Natural killer cell (primary cell): ENCODE measurements at regions not wholly inside any gene's neighbourhood (a gene's known extent, or its start where the extent isn't known, plus 50 kb on each side); places are given as distances from the start of the nearest gene placed in this dataset.

Experiments used
- ATAC-seq, 3 donors: fragments of 150-1000 bp in 2 of 3; fragments of 200-7000 bp in 1 of 3; cut with Tn5 transposase; 1 replicate in 1 of 3; 2 replicates in 2 of 3; pipeline ENCODE4 v1.10.0; 2021; ENCODE audit warnings: mild to moderate bottlenecking in 2 of 3, moderate library complexity in 2 of 3
- DNase-seq, 2 donors: peaks; one replicate each; pipeline versions ENCODE4 v3.0.0 to v3.0.0-alpha.2; 2013 to 2021; ENCODE audit warnings: mixed read lengths in 1 of 2
- H3K27ac ChIP-seq: one replicate; pipeline ENCODE4 v1.5.1; 2013; ENCODE audit warnings: mild to moderate bottlenecking, low read length
- H3K27me3 ChIP-seq: one replicate; pipeline ENCODE4 v1.6.1; 2013; ENCODE audit warnings: low read length; ENCODE audit not compliant: control insufficient read depth, insufficient read depth
- H3K36me3 ChIP-seq: one replicate; pipeline ENCODE4 v1.6.1; 2013; ENCODE audit warnings: low read length; ENCODE audit not compliant: control insufficient read depth, insufficient read depth
- H3K4me1 ChIP-seq: one replicate; pipeline ENCODE4 v1.6.1; 2013; ENCODE audit warnings: low read length; ENCODE audit not compliant: control insufficient read depth, insufficient read depth
- H3K4me3 ChIP-seq: one replicate; pipeline ENCODE4 v1.5.1; 2013; ENCODE audit warnings: low read length
- H3K9me3 ChIP-seq: one replicate; pipeline ENCODE4 v1.6.1; 2013; ENCODE audit warnings: low read length; ENCODE audit not compliant: control insufficient read depth, insufficient read depth
- H3K27ac Mint-ChIP-seq, 2 donors: one replicate each; pipeline ENCODE4 v1.8.0; 2022; ENCODE audit warnings: mild to moderate bottlenecking in 2 of 2, mixed read lengths in 2 of 2, moderate library complexity in 1 of 2
- H3K27me3 Mint-ChIP-seq, 2 donors: one replicate each; pipeline ENCODE4 v1.8.0; 2022; ENCODE audit warnings: low read depth in 2 of 2, mixed read lengths in 2 of 2
- H3K36me3 Mint-ChIP-seq: one replicate; pipeline ENCODE4 v1.8.0; 2022; ENCODE audit warnings: mixed read lengths
- H3K4me1 Mint-ChIP-seq, 2 donors: one replicate each; pipeline ENCODE4 v1.8.0; 2022; ENCODE audit warnings: mixed read lengths in 2 of 2
- H3K4me3 Mint-ChIP-seq: one replicate; pipeline ENCODE4 v1.8.0; 2022; ENCODE audit warnings: mild to moderate bottlenecking, moderate library complexity, mixed read lengths
- H3K9me3 Mint-ChIP-seq, 2 donors: one replicate each; pipeline ENCODE4 v1.8.0; 2022; ENCODE audit warnings: mixed read lengths in 2 of 2
- WGBS: methylation state at CpG from one replicate; pipeline ENCODE4 v1.1.7; 2013; ENCODE audit warnings: missing lambda C conversion rate; ENCODE audit not compliant: insufficient coverage; 5-methylcytosine and 5-hydroxymethylcytosine counted together
- intact Hi-C: fragments of 100-400 bp; cut with micrococcal nuclease; formaldehyde crosslinking; loops from one replicate; pipeline ENCODE4 v1.14.2; 2022
- TF ChIP-seq, protein P1 (sequence below): fragments of 200-600 bp; IDR thresholded peaks from one replicate; pipeline ENCODE4 v1.8.0; 2022; ENCODE audit warnings: antibody characterized with exemption

DNA sequence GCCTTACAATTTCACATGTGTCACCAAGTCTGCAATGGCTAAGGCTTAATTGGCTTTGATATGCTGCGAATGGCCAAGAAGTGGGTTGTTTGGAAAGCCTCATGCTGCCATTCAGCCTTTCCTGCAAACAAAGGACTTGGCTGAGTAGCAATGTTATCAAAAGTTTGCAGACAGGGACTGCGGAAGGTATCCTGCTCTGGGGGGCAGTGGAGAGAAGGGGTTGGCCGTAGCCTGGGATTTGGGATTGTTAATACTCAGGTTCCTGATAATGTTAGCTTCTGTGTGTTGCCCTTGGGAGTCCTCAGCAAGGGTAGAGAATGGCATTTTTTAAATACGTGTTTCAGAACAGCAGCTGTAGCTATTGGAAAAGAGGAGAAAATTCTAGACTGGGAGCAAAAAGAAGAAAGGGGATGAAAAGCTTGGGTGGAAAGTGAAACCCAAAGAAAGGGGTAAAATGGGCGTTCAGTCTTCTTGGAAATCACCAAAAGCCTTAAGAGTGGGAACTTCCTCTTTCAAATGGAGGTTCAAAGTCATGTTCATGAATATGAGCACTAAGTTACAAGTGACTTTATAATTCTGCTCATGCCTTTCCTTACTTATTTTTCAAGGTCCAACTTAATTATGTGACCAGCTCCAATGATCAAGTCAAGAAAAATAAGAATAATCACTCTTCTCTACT lies 325.1 kb downstream of the RNF144A start:
- H3K27me3 Mint-ChIP-seq = peaks cover 7 to 18% of the 10 kb centered on the region in 2 donors
- 82% methylated on average over 5 of the region's 5 CpGs for WGBS
- H3K4me3 Mint-ChIP-seq = no peak overlapping the region
- intact Hi-C loops = no loop called here
- Histone ChIP-seq H3K27ac (no peak overlapping the region), H3K9me3 (no peaks in the 10 kb centered on the region), H3K4me1 (no peaks in the 10 kb centered on the region), H3K4me3 (no peak overlapping the region), H3K36me3 (no peaks in the 10 kb centered on the region), H3K27me3 (no peaks in the 10 kb centered on the region)
- TF ChIP-seq, protein P1, sequence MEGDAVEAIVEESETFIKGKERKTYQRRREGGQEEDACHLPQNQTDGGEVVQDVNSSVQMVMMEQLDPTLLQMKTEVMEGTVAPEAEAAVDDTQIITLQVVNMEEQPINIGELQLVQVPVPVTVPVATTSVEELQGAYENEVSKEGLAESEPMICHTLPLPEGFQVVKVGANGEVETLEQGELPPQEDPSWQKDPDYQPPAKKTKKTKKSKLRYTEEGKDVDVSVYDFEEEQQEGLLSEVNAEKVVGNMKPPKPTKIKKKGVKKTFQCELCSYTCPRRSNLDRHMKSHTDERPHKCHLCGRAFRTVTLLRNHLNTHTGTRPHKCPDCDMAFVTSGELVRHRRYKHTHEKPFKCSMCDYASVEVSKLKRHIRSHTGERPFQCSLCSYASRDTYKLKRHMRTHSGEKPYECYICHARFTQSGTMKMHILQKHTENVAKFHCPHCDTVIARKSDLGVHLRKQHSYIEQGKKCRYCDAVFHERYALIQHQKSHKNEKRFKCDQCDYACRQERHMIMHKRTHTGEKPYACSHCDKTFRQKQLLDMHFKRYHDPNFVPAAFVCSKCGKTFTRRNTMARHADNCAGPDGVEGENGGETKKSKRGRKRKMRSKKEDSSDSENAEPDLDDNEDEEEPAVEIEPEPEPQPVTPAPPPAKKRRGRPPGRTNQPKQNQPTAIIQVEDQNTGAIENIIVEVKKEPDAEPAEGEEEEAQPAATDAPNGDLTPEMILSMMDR = no peak
- H3K36me3 Mint-ChIP-seq = no peaks in the 10 kb centered on the region
- DNase-seq (no peak), ATAC-seq (no peak)
- H3K9me3 Mint-ChIP-seq = no peaks in the 10 kb centered on the region
- H3K27ac Mint-ChIP-seq = no peak overlapping the region
- no peaks in the 10 kb centered on the region for H3K4me1 Mint-ChIP-seq

DNA sequence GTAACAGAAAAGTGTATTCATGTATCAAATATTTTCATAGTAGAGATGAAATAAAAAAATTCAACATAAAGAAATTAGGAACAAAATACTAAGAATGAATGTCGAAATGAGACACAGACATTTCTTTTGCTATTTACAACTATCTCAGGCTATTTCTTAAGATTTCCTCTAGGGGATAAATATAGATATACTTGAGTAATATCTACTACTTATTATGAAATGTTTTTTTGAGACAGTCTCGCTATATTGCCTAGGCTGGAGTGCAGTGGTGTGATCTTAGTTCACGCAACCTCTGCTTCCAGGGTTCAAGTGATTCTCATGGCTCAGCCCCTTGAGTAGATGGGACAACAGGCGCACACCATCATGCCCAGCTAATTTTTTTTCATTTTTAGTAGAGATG lies 326.1 kb downstream of the RNF144A start:
- H3K36me3 ChIP-seq = no peaks in the 10 kb centered on the region
- no peaks in the 10 kb centered on the region for H3K4me1 Mint-ChIP-seq
- H3K36me3 Mint-ChIP-seq = no peaks in the 10 kb centered on the region
- peaks cover 7 to 18% of the 10 kb centered on the region in 2 donors for H3K27me3 Mint-ChIP-seq
- no peak overlapping the region for H3K4me3 ChIP-seq
- H3K27ac ChIP-seq = no peak overlapping the region
- H3K9me3 Mint-ChIP-seq = no peaks in the 10 kb centered on the region
- no peaks in the 10 kb centered on the region for H3K4me1 ChIP-seq
- no peak overlapping the region for H3K4me3 Mint-ChIP-seq
- intact Hi-C loops = no loop called here
- ATAC-seq = no peak
- no peaks in the 10 kb centered on the region for H3K27me3 ChIP-seq
- TF ChIP-seq, protein P1 = no peak
- H3K9me3 ChIP-seq = no peaks in the 10 kb centered on the region
- WGBS = 100% methylated on average over 2 of the region's 4 CpGs
- H3K27ac Mint-ChIP-seq = no peak overlapping the region
- DNase-seq = no peak

DNA sequence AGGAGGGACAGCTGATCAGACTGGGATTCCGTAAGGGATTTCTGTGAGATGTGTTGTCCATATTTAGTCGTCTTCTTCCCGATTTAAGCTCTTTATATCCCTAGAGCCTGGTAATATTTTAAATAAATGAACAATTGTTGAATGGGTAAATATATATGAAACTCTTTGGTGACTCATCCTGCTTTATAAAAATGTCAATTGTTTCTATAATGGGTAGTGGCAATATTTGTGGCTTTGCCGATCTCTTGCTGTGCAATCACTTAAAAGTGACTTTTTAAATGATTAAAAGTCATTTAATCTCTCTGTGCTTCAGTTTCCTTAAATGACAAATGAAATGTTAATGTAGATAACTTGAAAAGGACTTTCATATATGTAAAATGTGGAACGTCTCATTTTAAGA lies 339.2 kb downstream of the RNF144A start:
- Histone ChIP-seq H3K36me3 (no peaks in the 10 kb centered on the region), H3K4me3 (no peak overlapping the region), H3K9me3 (no peaks in the 10 kb centered on the region), H3K27ac (no peak overlapping the region), H3K27me3 (no peaks in the 10 kb centered on the region), H3K4me1 (no peaks in the 10 kb centered on the region)
- WGBS = 77% methylated on average over 2 of the region's 5 CpGs
- Mint-ChIP-seq H3K27me3 (peaks cover 14 to 20% of the 10 kb centered on the region in 2 donors), H3K36me3 (no peaks in the 10 kb centered on the region), H3K4me1 (no peaks in the 10 kb centered on the region), H3K27ac (no peak overlapping the region), H3K4me3 (no peak overlapping the region), H3K9me3 (no peaks in the 10 kb centered on the region)
- ATAC-seq (no peak), DNase-seq (no peak)
- TF ChIP-seq, protein P1 = no peak
- intact Hi-C loops = no loop called here

DNA sequence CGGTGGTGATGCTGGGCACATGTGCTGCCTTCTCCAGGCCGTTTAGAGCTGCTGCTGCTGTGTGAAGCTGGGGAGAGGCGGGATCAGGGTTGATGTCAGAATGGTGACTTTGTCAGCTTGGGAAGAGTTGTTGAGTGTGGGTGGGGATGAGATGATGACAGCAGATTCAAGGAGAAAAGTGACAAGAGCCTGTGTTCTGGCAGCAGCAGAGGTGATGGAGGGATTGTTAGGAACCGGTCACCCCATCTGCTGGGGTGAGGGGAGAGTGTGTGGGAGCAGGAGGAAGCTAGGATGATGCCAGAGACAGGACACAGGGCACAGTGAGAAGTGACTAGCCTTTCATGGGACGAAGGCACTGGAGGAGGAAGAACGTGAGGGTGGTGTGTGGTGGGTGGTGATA lies 345.5 kb downstream of the RNF144A start:
- 31% methylated on average over 6 of the region's 6 CpGs for WGBS
- DNase-seq (no peak), ATAC-seq (no peak)
- Mint-ChIP-seq H3K36me3 (no peaks in the 10 kb centered on the region), H3K4me3 (no peak overlapping the region), H3K9me3 (no peaks in the 10 kb centered on the region), H3K27me3 (peaks cover 9 to 18% of the 10 kb centered on the region in 2 donors), H3K27ac (no peak overlapping the region), H3K4me1 (no peaks in the 10 kb centered on the region)
- intact Hi-C loops = no loop called here
- TF ChIP-seq, protein P1 = no peak
- H3K4me3 ChIP-seq = no peak overlapping the region
- no peaks in the 10 kb centered on the region for H3K9me3 ChIP-seq
- no peak overlapping the region for H3K27ac ChIP-seq
- H3K4me1 ChIP-seq = no peaks in the 10 kb centered on the region
- no peaks in the 10 kb centered on the region for H3K36me3 ChIP-seq
- no peaks in the 10 kb centered on the region for H3K27me3 ChIP-seq
